Mesendoderm (in vitro differentiated cells): ENCODE measurements at regions not wholly inside any gene's neighbourhood (a gene's known extent, or its start where the extent isn't known, plus 50 kb on each side); places are given as distances from the start of the nearest gene placed in this dataset.
A peak's percentile ranks its signal among the peaks of the same experiment; 100 is the strongest.

ENCODE experiments used
- DNase-seq: peaks from one replicate; pipeline ENCODE4 v3.0.0; 2013
- H2AK5ac ChIP-seq: 2 replicates; pipeline ENCODE4 v1.6.1; 2013; ENCODE audit warnings: low read length, inconsistent platforms
- H2BK120ac ChIP-seq: 2 replicates; pipeline ENCODE4 v1.6.1; 2013; ENCODE audit warnings: low read depth, mild to moderate bottlenecking, low read length, moderate library complexity, mixed read lengths
- H2BK15ac ChIP-seq: replicated peaks from 2 replicates; pipeline ENCODE4 v1.6.1; 2013; ENCODE audit warnings: low read depth, mild to moderate bottlenecking, moderate library complexity
- H2BK5ac ChIP-seq: 2 replicates; pipeline ENCODE4 v1.6.1; 2013; ENCODE audit warnings: low read length, inconsistent platforms
- H3K18ac ChIP-seq: 2 replicates; pipeline ENCODE4 v1.6.1; 2013; ENCODE audit warnings: mild to moderate bottlenecking, low read length, mixed read lengths
- H3K23ac ChIP-seq: one replicate; pipeline ENCODE4 v1.6.1; 2013; ENCODE audit warnings: low read length
- H3K27ac ChIP-seq: 2 replicates; pipeline ENCODE4 v1.5.1; 2013; ENCODE audit warnings: low read depth, mild to moderate bottlenecking, inconsistent platforms, low read length, moderate library complexity
- H3K27me3 ChIP-seq: 2 replicates; pipeline ENCODE4 v1.6.1; 2013; ENCODE audit warnings: low read length, control low read depth, mild to moderate bottlenecking, inconsistent platforms; ENCODE audit not compliant: insufficient read depth, poor library complexity
- H3K36me3 ChIP-seq: 2 replicates; pipeline ENCODE4 v1.6.1; 2013; ENCODE audit warnings: low read length, inconsistent platforms; ENCODE audit not compliant: control insufficient read depth, insufficient read depth
- H3K4ac ChIP-seq: one replicate; pipeline ENCODE4 v1.6.1; 2013; ENCODE audit warnings: low read depth, mild to moderate bottlenecking, low read length, moderate library complexity
- H3K4me1 ChIP-seq: 2 replicates; pipeline ENCODE4 v1.6.1; 2013; ENCODE audit warnings: low read depth, low read length, inconsistent platforms; ENCODE audit not compliant: control insufficient read depth
- H3K4me2 ChIP-seq: 2 replicates; pipeline ENCODE4 v1.6.1; 2013; ENCODE audit warnings: low read length
- H3K4me3 ChIP-seq: 2 replicates; pipeline ENCODE4 v1.5.1; 2013; ENCODE audit warnings: mild to moderate bottlenecking, low read length
- H3K56ac ChIP-seq: one replicate; pipeline ENCODE4 v1.6.1; 2013; ENCODE audit warnings: low read length
- H3K79me1 ChIP-seq: 2 replicates; pipeline ENCODE4 v1.6.1; 2013; ENCODE audit warnings: low read length, inconsistent platforms
- H3K79me2 ChIP-seq: 2 replicates; pipeline ENCODE4 v1.6.1; 2013; ENCODE audit warnings: mild to moderate bottlenecking, low read length; ENCODE audit not compliant: control insufficient read depth, insufficient read depth
- H3K9ac ChIP-seq: 2 replicates; pipeline ENCODE4 v1.6.1; 2013; ENCODE audit warnings: low read length, inconsistent platforms
- H4K5ac ChIP-seq: one replicate; pipeline ENCODE4 v1.6.1; 2013; ENCODE audit warnings: low read length
- H4K8ac ChIP-seq: one replicate; pipeline ENCODE4 v1.6.1; 2013; ENCODE audit warnings: low read depth, mild to moderate bottlenecking, control low read depth, low read length, moderate library complexity
- WGBS: extraction: QIAGEN DNeasy Blood & Tissue Kit; methylation state at CpG from one replicate; pipeline ENCODE4 v1.1.7; 2013; ENCODE audit warnings: low lambda C conversion rate, missing lambda C conversion rate; ENCODE audit not compliant: insufficient coverage; ENCODE audit errors: extremely low coverage; 5-methylcytosine and 5-hydroxymethylcytosine counted together

- Histone ChIP-seq H4K5ac (no peak overlapping the region), H3K79me2 (no peaks in the 10 kb centered on the region), H4K8ac (no peak overlapping the region), H3K27ac (no peak overlapping the region), H2BK15ac (no peak overlapping the region), H3K18ac (no peak overlapping the region), H2BK120ac (no peak overlapping the region), H3K4me3 (no peak overlapping the region), H3K27me3 (no peaks in the 10 kb centered on the region), H3K4me2 (no peak overlapping the region), H2AK5ac (no peak overlapping the region), H3K36me3 (no peaks in the 10 kb centered on the region), H2BK5ac (no peak overlapping the region), H3K79me1 (no peaks in the 10 kb centered on the region), H3K23ac (no peak overlapping the region), H3K4ac (no peak overlapping the region), H3K4me1 (no peaks in the 10 kb centered on the region), H3K9ac (no peak overlapping the region), H3K56ac (no peak overlapping the region)
- no CpG with 5 or more reads among the region's 4 CpGs for WGBS
- no peak for DNase-seq
These were observed 258.3 kb downstream of the HAUS1 start for GRCh38 chr18:46362533-46362932.

GRCh38 chr18:46364048-46364447 lies 259.9 kb downstream of the HAUS1 start:
- H4K8ac ChIP-seq: no peak overlapping the region
- H3K23ac ChIP-seq: no peak overlapping the region
- no peaks in the 10 kb centered on the region for H3K4me1 ChIP-seq
- no peak overlapping the region for H3K4me2 ChIP-seq
- DNase-seq: no peak
- no peak overlapping the region for H3K56ac ChIP-seq
- H3K79me2 ChIP-seq: no peaks in the 10 kb centered on the region
- H3K18ac ChIP-seq: no peak overlapping the region
- WGBS: no CpG with 5 or more reads among the region's 5 CpGs
- no peak overlapping the region for H2AK5ac ChIP-seq
- H3K9ac ChIP-seq: no peak overlapping the region
- no peak overlapping the region for H3K4ac ChIP-seq
- no peak overlapping the region for H2BK120ac ChIP-seq
- H3K4me3 ChIP-seq: no peak overlapping the region
- H2BK15ac ChIP-seq: no peak overlapping the region
- H4K5ac ChIP-seq: no peak overlapping the region
- no peaks in the 10 kb centered on the region for H3K79me1 ChIP-seq
- no peaks in the 10 kb centered on the region for H3K36me3 ChIP-seq
- no peaks in the 10 kb centered on the region for H3K27me3 ChIP-seq
- no peak overlapping the region for H2BK5ac ChIP-seq
- H3K27ac ChIP-seq: no peak overlapping the region

- Histone ChIP-seq H3K4ac (no peak overlapping the region), H2AK5ac (no peak overlapping the region), H3K9ac (no peak overlapping the region), H3K36me3 (no peaks in the 10 kb centered on the region), H2BK120ac (no peak overlapping the region), H2BK15ac (no peak overlapping the region), H3K4me2 (no peak overlapping the region), H3K4me3 (no peak overlapping the region), H2BK5ac (no peak overlapping the region), H3K79me2 (no peaks in the 10 kb centered on the region), H3K79me1 (no peaks in the 10 kb centered on the region), H4K8ac (no peak overlapping the region), H3K4me1 (no peaks in the 10 kb centered on the region), H3K18ac (no peak overlapping the region), H3K27me3 (no peaks in the 10 kb centered on the region), H4K5ac (no peak overlapping the region), H3K27ac (no peak overlapping the region), H3K56ac (no peak overlapping the region), H3K23ac (no peak overlapping the region)
- DNase-seq: no peak
- WGBS: no CpG with 5 or more reads among the region's 4 CpGs
These were observed 262.0 kb downstream of the HAUS1 start for GRCh38 chr18:46366201-46366600.

- Histone ChIP-seq H3K27me3 (no peaks in the 10 kb centered on the region), H3K56ac (no peak overlapping the region), H3K23ac (no peak overlapping the region), H3K9ac (no peak overlapping the region), H2AK5ac (no peak overlapping the region), H3K36me3 (no peaks in the 10 kb centered on the region), H3K4me1 (no peaks in the 10 kb centered on the region), H3K18ac (no peak overlapping the region), H3K79me1 (no peaks in the 10 kb centered on the region), H4K5ac (no peak overlapping the region), H2BK120ac (no peak overlapping the region), H3K4ac (no peak overlapping the region), H3K4me2 (no peak overlapping the region), H3K27ac (no peak overlapping the region), H2BK5ac (no peak overlapping the region), H2BK15ac (no peak overlapping the region), H4K8ac (no peak overlapping the region), H3K79me2 (no peaks in the 10 kb centered on the region), H3K4me3 (no peak overlapping the region)
- no CpG with 5 or more reads among the region's 8 CpGs for WGBS
- DNase-seq: no peak
These were observed 262.7 kb downstream of the HAUS1 start for GRCh38 chr18:46366751-46367376.

GRCh38 chr18:46369323-46369722 lies 265.1 kb downstream of the HAUS1 start:
- Histone ChIP-seq H3K9ac (no peak overlapping the region), H3K79me1 (no peaks in the 10 kb centered on the region), H3K79me2 (no peaks in the 10 kb centered on the region), H4K8ac (no peak overlapping the region), H3K4me1 (no peaks in the 10 kb centered on the region), H3K4ac (no peak overlapping the region), H3K18ac (no peak overlapping the region), H3K56ac (no peak overlapping the region), H3K27ac (no peak overlapping the region), H3K23ac (no peak overlapping the region), H2AK5ac (no peak overlapping the region), H3K36me3 (no peaks in the 10 kb centered on the region), H3K4me3 (no peak overlapping the region), H4K5ac (no peak overlapping the region), H2BK120ac (no peak overlapping the region), H2BK5ac (no peak overlapping the region), H2BK15ac (no peak overlapping the region), H3K27me3 (no peaks in the 10 kb centered on the region), H3K4me2 (no peak overlapping the region)
- WGBS: no CpG with 5 or more reads among the region's 4 CpGs
- DNase-seq: peak; percentile 87

GRCh38 chr18:46370898-46371297 lies 266.7 kb downstream of the HAUS1 start:
- Histone ChIP-seq H3K18ac (no peak overlapping the region), H3K9ac (no peak overlapping the region), H3K4ac (no peak overlapping the region), H3K23ac (no peak overlapping the region), H3K27me3 (no peaks in the 10 kb centered on the region), H2BK120ac (no peak overlapping the region), H3K36me3 (no peaks in the 10 kb centered on the region), H3K79me2 (no peaks in the 10 kb centered on the region), H2AK5ac (no peak overlapping the region), H4K8ac (no peak overlapping the region), H3K79me1 (no peaks in the 10 kb centered on the region), H2BK5ac (no peak overlapping the region), H3K4me3 (no peak overlapping the region), H3K4me1 (no peaks in the 10 kb centered on the region), H3K4me2 (no peak overlapping the region), H2BK15ac (no peak overlapping the region), H4K5ac (no peak overlapping the region), H3K56ac (no peak overlapping the region), H3K27ac (no peak overlapping the region)
- no CpG with 5 or more reads among the region's 7 CpGs for WGBS
- no peak for DNase-seq
